ENCODE measurements at regions not wholly inside any gene's neighbourhood (a gene's known extent, or its start where the extent isn't known, plus 50 kb on each side); places are given as distances from the start of the nearest gene placed in this dataset.

DNA sequence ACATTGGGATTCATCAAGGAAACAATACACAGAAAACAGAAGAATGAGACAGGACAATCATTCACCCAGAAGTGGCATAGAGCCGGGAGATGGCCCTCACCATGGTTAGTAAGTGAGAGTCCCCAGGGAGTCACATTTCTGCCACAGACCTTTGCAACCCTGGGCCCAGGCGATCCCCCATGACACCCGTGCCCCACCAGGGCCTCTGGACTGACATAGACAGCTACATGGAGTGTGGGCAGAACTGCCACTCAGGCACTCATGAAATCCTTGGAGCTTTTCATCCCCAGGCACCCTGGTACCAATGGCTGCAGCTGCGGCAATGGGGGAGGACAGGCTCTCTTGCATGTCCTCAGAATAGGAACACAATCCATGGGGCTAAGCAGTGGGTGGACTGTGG lies 174.5 kb upstream of the TRPC4 start:
- intact Hi-C loops (cut with micrococcal nuclease; ENCODE audit: unreplicated experiment): loop anchor here (10.0 kb wide), 1 partner anchor 389 kb away; no protein-coding TSS in a partner anchor
- H3K79me2 ChIP-seq (ENCODE audit: insufficient read depth, low read depth, low read length): no peaks in the 10 kb centered on the region
- no peaks in the 10 kb centered on the region for H3K9me3 ChIP-seq (ENCODE audit: low read length)
- H3K4me1 ChIP-seq (ENCODE audit: insufficient read depth, low read length, poor library complexity, severe bottlenecking): no peaks in the 10 kb centered on the region
- H3K4me3 ChIP-seq (ENCODE audit: low read depth, low read length, poor library complexity, severe bottlenecking): no peak overlapping the region
- no TSS peak for BruUV-seq (replicated peaks)
- CTCF ChIA-PET (ENCODE audit: unreplicated experiment): no interaction called here
- H3K9me2 ChIP-seq (ENCODE audit: insufficient read depth, low read length): no peaks in the 10 kb centered on the region
- no peak overlapping the region for H3K27ac ChIP-seq (ENCODE audit: low read depth, low read length, poor library complexity, severe bottlenecking)
- H2AFZ ChIP-seq (ENCODE audit: low read length): no peak overlapping the region
- POLR2A ChIA-PET: interaction anchor here (0.6 to 1.3 kb wide), 3 partner anchors 188 to 272 kb away, joined by 4 to 5 read pairs (median 4); no protein-coding TSS in a partner anchor
- DNase-seq (ENCODE audit: low spot score): no peak
- no peak overlapping the region for H3K4me2 ChIP-seq (ENCODE audit: low read length)
- TF ChIP-seq EZH2phosphoT487 (IDR thresholded peaks at IDR 0.05; ENCODE audit: borderline replicate concordance, low read depth, low read length): no peak
- TF ChIP-seq, protein P1, sequence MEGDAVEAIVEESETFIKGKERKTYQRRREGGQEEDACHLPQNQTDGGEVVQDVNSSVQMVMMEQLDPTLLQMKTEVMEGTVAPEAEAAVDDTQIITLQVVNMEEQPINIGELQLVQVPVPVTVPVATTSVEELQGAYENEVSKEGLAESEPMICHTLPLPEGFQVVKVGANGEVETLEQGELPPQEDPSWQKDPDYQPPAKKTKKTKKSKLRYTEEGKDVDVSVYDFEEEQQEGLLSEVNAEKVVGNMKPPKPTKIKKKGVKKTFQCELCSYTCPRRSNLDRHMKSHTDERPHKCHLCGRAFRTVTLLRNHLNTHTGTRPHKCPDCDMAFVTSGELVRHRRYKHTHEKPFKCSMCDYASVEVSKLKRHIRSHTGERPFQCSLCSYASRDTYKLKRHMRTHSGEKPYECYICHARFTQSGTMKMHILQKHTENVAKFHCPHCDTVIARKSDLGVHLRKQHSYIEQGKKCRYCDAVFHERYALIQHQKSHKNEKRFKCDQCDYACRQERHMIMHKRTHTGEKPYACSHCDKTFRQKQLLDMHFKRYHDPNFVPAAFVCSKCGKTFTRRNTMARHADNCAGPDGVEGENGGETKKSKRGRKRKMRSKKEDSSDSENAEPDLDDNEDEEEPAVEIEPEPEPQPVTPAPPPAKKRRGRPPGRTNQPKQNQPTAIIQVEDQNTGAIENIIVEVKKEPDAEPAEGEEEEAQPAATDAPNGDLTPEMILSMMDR (conservative IDR thresholded peaks at IDR 0.05; ENCODE audit: low read length): no peak
- no peaks in the 10 kb centered on the region for H3K36me3 ChIP-seq (ENCODE audit: insufficient read depth, low read length)
- H4K20me1 ChIP-seq (ENCODE audit: insufficient read depth, low read length): no peaks in the 10 kb centered on the region

DNA sequence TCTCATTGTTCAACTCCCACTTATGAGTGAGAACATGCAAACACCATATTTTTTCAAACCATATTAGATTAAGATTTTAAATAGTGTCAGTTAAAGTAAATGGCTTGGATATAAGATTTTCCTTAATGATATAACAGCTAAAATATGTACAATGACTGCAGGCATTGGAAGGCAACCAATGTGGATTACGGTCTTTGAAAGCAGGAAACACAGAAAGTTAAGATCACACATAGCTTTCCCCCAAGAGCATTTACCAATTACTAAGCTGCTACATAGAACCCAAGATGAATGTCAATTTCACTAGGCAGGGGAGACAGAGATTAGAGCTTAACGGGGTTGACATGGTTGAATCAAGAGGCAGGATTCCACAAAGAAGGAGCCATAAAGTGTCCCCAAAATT lies 173.2 kb upstream of the TRPC4 start:
- Histone ChIP-seq H4K20me1 (ENCODE audit: insufficient read depth, low read length) (no peaks in the 10 kb centered on the region), H3K79me2 (ENCODE audit: insufficient read depth, low read depth, low read length) (no peaks in the 10 kb centered on the region), H2AFZ (ENCODE audit: low read length) (no peak overlapping the region), H3K4me1 (ENCODE audit: insufficient read depth, low read length, poor library complexity, severe bottlenecking) (no peaks in the 10 kb centered on the region), H3K36me3 (ENCODE audit: insufficient read depth, low read length) (no peaks in the 10 kb centered on the region), H3K27ac (ENCODE audit: low read depth, low read length, poor library complexity, severe bottlenecking) (no peak overlapping the region), H3K9me2 (ENCODE audit: insufficient read depth, low read length) (no peaks in the 10 kb centered on the region), H3K4me3 (ENCODE audit: low read depth, low read length, poor library complexity, severe bottlenecking) (no peak overlapping the region), H3K4me2 (ENCODE audit: low read length) (no peak overlapping the region), H3K9me3 (ENCODE audit: low read length) (no peaks in the 10 kb centered on the region)
- no peak for DNase-seq (ENCODE audit: low spot score)
- intact Hi-C loops (cut with micrococcal nuclease; ENCODE audit: unreplicated experiment): loop anchor here (10.0 kb wide), 1 partner anchor 388 kb away; no protein-coding TSS in a partner anchor
- no TSS peak for BruUV-seq (replicated peaks)
- ChIA-PET CTCF (ENCODE audit: unreplicated experiment) (no interaction called here), POLR2A (no interaction called here)
- TF ChIP-seq, protein P1 (conservative IDR thresholded peaks at IDR 0.05; ENCODE audit: low read length): no peak
- no peak for TF ChIP-seq EZH2phosphoT487 (IDR thresholded peaks at IDR 0.05; ENCODE audit: borderline replicate concordance, low read depth, low read length)

DNA sequence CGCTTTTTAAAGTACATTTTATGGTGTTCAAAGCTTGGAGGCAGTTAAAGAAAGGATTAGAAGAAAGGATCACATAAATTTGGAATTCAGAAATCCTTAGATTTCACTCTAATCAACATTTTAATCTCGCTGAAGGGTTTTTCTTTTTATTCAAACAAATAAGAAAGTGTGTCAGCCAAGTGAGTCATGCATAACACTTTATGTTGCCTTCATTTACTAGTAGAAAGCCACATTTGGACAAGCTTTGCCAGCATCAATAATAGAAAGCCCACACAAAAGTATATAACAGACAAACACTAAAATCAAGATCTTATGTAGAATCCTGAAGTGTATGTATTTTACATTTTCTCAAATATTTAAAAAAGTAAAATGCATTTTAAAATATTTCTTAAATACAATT lies 154.9 kb upstream of the TRPC4 start:
- H2AFZ ChIP-seq (ENCODE audit: low read length): no peak overlapping the region
- H3K36me3 ChIP-seq (ENCODE audit: insufficient read depth, low read length): no peaks in the 10 kb centered on the region
- H4K20me1 ChIP-seq (ENCODE audit: insufficient read depth, low read length): no peaks in the 10 kb centered on the region
- ChIA-PET POLR2A (interaction anchor here (0.6 to 1.0 kb wide), 2 partner anchors 9 to 716 kb away, joined by 4 read pairs; no protein-coding TSS in a partner anchor), CTCF (ENCODE audit: unreplicated experiment) (no interaction called here)
- H3K4me1 ChIP-seq (ENCODE audit: insufficient read depth, low read length, poor library complexity, severe bottlenecking): no peaks in the 10 kb centered on the region
- H3K4me3 ChIP-seq (ENCODE audit: low read depth, low read length, poor library complexity, severe bottlenecking): no peak overlapping the region
- H3K79me2 ChIP-seq (ENCODE audit: insufficient read depth, low read depth, low read length): no peaks in the 10 kb centered on the region
- no peak for DNase-seq (ENCODE audit: low spot score)
- no peak overlapping the region for H3K4me2 ChIP-seq (ENCODE audit: low read length)
- TF ChIP-seq EZH2phosphoT487 (IDR thresholded peaks at IDR 0.05; ENCODE audit: borderline replicate concordance, low read depth, low read length): no peak
- TF ChIP-seq, protein P1 (conservative IDR thresholded peaks at IDR 0.05; ENCODE audit: low read length): no peak
- no TSS peak for BruUV-seq (replicated peaks)
- no peaks in the 10 kb centered on the region for H3K9me2 ChIP-seq (ENCODE audit: insufficient read depth, low read length)
- intact Hi-C loops (cut with micrococcal nuclease; ENCODE audit: unreplicated experiment): no loop called here
- H3K27ac ChIP-seq (ENCODE audit: low read depth, low read length, poor library complexity, severe bottlenecking): no peak overlapping the region
- no peaks in the 10 kb centered on the region for H3K9me3 ChIP-seq (ENCODE audit: low read length)

All from OCI-LY7 (cell line).